Caco-2 (cell line): ENCODE measurements at regions not wholly inside any gene's neighbourhood (a gene's known extent, or its start where the extent isn't known, plus 50 kb on each side); places are given as distances from the start of the nearest gene placed in this dataset.
A peak's percentile ranks its signal among the peaks of the same experiment; 100 is the strongest.
"Not testable (repeated sequence)": the region's sequence is repeated elsewhere in the genome, so short reads cannot be mapped to it uniquely, and the experiment has no call there.

Experiments
- BruUV-seq: library from RNA; stranded (reverse); fragments of 400-500 nt; replicated peaks from 2 replicates; lab custom pipeline; 2021; lab: Mats Ljungman, UMichigan
- CTCF ChIA-PET: fragments of 300-600 bp; sonication (Branson Sonifier 250); formaldehyde crosslinking; loops from one replicate; lab custom pipeline; 2022; ENCODE audit warnings: antibody characterized with exemption; lab: Charles Lee
- POLR2A ChIA-PET: fragments of 300-600 bp; sonication (Branson Sonifier 250); formaldehyde crosslinking; loops from one replicate; lab custom pipeline; 2022; ENCODE audit warnings: antibody characterized with exemption; lab: Charles Lee
- DNase-seq, 2 experiments: peaks; one replicate each; pipeline versions ENCODE4 v3.0.0 to v3.0.0-alpha.2; 2020 to 2022
- H3K27me3 ChIP-seq: replicated peaks from 2 replicates; pipeline ENCODE4 v1.6.0; 2011; ENCODE audit warnings: low read length; ENCODE audit not compliant: control insufficient read depth, insufficient read depth
- H3K36me3 ChIP-seq: 2 replicates; pipeline ENCODE4 v1.5.1; 2011; ENCODE audit warnings: low read length; ENCODE audit not compliant: control insufficient read depth, insufficient read depth
- H3K4me1 ChIP-seq: fragments of 250-450 bp; sonication (Bioruptor Pico); 2 replicates; pipeline ENCODE4 v1.5.1; 2020; ENCODE audit warnings: mild to moderate bottlenecking
- H3K4me3 ChIP-seq: 2 replicates; pipeline ENCODE4 v1.5.1; 2011; ENCODE audit warnings: low read depth, mild to moderate bottlenecking, control low read depth, low read length
- H3K9me3 ChIP-seq: fragments of 250-450 bp; sonication (Bioruptor Pico); 2 replicates; pipeline ENCODE4 v1.5.1; 2020; ENCODE audit warnings: mild to moderate bottlenecking, moderate library complexity
- H3K27ac Mint-ChIP-seq: one replicate; pipeline ENCODE4 v1.8.0; 2022; ENCODE audit warnings: mixed read lengths; ENCODE audit not compliant: unreplicated experiment
- H3K27me3 Mint-ChIP-seq: one replicate; pipeline ENCODE4 v1.8.0; 2022; ENCODE audit warnings: mixed read lengths; ENCODE audit not compliant: insufficient read depth, unreplicated experiment
- H3K36me3 Mint-ChIP-seq: one replicate; pipeline ENCODE4 v1.8.0; 2022; ENCODE audit warnings: mild to moderate bottlenecking, mixed read lengths; ENCODE audit not compliant: insufficient read depth, unreplicated experiment
- H3K4me1 Mint-ChIP-seq: one replicate; pipeline ENCODE4 v1.8.0; 2022; ENCODE audit warnings: low read depth, mixed read lengths; ENCODE audit not compliant: unreplicated experiment
- H3K4me3 Mint-ChIP-seq: one replicate; pipeline ENCODE4 v1.8.0; 2022; ENCODE audit warnings: mild to moderate bottlenecking, moderate library complexity, mixed read lengths; ENCODE audit not compliant: unreplicated experiment
- H3K9me3 Mint-ChIP-seq: one replicate; pipeline ENCODE4 v1.8.0; 2022; ENCODE audit warnings: mixed read lengths; ENCODE audit not compliant: unreplicated experiment
- CTCF ChIP-seq, 2 experiments: fragments of 200-600 bp in 1 of 2; IDR thresholded peaks; 1 replicate in 1 of 2; 2 replicates in 1 of 2; pipeline versions ENCODE4 v1.5.1 to v1.8.0; 2011 to 2022; ENCODE audit warnings: antibody characterized with exemption in 1 of 2, control low read depth in 1 of 2, inconsistent platforms in 1 of 2, low read depth in 1 of 2, low read length in 1 of 2, mild to moderate bottlenecking in 1 of 2, moderate library complexity in 1 of 2; ENCODE audit not compliant: insufficient read depth in 1 of 2, severe bottlenecking in 1 of 2, unreplicated experiment in 1 of 2
- intact Hi-C: fragments of 100-400 bp; cut with micrococcal nuclease; formaldehyde crosslinking; loops from one replicate; pipeline ENCODE4 v1.10.0; 2022; ENCODE audit not compliant: unreplicated experiment

- H3K27me3 ChIP-seq, result no peaks in the 10 kb centered on the region
- Mint-ChIP-seq H3K27ac (no peak overlapping the region), H3K4me1 (no peaks in the 10 kb centered on the region), H3K4me3 (no peak overlapping the region), H3K9me3 (no peaks in the 10 kb centered on the region), H3K36me3 (no peaks in the 10 kb centered on the region), H3K27me3 (no peaks in the 10 kb centered on the region)
- DNase-seq, result no peak
- no peaks in the 10 kb centered on the region for H3K4me1 ChIP-seq
- H3K36me3 ChIP-seq, result no peaks in the 10 kb centered on the region
- CTCF ChIA-PET, result no interaction called here
- POLR2A ChIA-PET, result no interaction called here
- H3K4me3 ChIP-seq, result no peak overlapping the region
- intact Hi-C loops, result no loop called here
- no peaks in the 10 kb centered on the region for H3K9me3 ChIP-seq
- TF ChIP-seq CTCF (IDR thresholded peaks at IDR 0.05; ENCODE audit: insufficient read depth in 1 of 2, low read depth in 1 of 2, low read length in 1 of 2, severe bottlenecking in 1 of 2, unreplicated experiment in 1 of 2), result no peak
- no TSS peak for BruUV-seq
Observed at GRCh38 chr1:102529446-102529845, 532.7 kb upstream of the OLFM3 start.

DNA sequence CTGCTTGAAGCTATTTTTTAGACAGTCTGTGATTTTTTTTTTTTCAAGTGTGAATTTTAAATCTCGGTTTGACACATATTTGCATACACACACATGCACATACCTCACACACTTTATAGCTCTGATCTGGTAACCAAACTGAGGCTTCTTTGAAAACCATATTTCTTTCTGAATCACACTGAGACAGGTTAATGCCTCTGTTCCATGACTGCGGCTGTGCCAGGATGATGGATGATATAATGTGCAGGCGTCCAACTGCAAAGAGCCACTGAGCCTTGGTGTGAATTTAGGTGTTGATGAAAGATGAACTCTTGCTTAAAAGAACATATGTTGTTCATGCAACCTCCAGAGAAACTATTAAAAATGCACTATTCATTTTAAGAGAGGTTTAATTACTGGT is 504.0 kb upstream of the OLFM3 start:
- no peak overlapping the region for H3K4me3 Mint-ChIP-seq
- Histone ChIP-seq H3K4me1 (no peaks in the 10 kb centered on the region), H3K4me3 (no peak overlapping the region), H3K36me3 (no peaks in the 10 kb centered on the region), H3K9me3 (no peaks in the 10 kb centered on the region), H3K27me3 (no peaks in the 10 kb centered on the region)
- CTCF ChIA-PET, result no interaction called here
- H3K27me3 Mint-ChIP-seq, result no peaks in the 10 kb centered on the region
- no peak for TF ChIP-seq CTCF (IDR thresholded peaks at IDR 0.05; ENCODE audit: insufficient read depth in 1 of 2, low read depth in 1 of 2, low read length in 1 of 2, severe bottlenecking in 1 of 2, unreplicated experiment in 1 of 2)
- H3K4me1 Mint-ChIP-seq, result no peaks in the 10 kb centered on the region
- no peaks in the 10 kb centered on the region for H3K36me3 Mint-ChIP-seq
- intact Hi-C loops, result no loop called here
- no peaks in the 10 kb centered on the region for H3K9me3 Mint-ChIP-seq
- no TSS peak for BruUV-seq
- no peak overlapping the region for H3K27ac Mint-ChIP-seq
- no peak for DNase-seq
- POLR2A ChIA-PET, result no interaction called here

DNA sequence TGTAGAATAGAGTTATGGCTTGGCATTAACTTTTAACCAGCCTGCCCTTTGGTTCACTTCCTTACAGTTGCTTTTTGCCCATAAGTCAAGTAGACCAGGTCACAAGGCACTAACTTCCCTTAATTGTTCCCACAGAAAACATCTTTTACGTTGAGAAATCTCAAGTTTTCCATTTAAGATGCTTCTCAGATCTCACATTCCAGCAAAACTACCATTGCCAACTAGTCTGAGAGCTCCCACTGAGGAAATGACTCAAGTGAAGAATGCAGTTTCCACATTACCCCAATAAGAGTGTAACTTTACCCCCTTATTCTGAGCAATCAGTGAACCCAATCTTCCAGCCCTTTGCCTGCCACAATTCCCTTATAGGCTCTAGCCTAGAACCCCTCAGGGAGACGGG is 502.2 kb upstream of the OLFM3 start:
- TF ChIP-seq CTCF (IDR thresholded peaks at IDR 0.05; ENCODE audit: insufficient read depth in 1 of 2, low read depth in 1 of 2, low read length in 1 of 2, severe bottlenecking in 1 of 2, unreplicated experiment in 1 of 2), result no peak
- Mint-ChIP-seq H3K27ac (no peak overlapping the region), H3K27me3 (no peaks in the 10 kb centered on the region), H3K9me3 (peaks cover 9% of the 10 kb centered on the region), H3K4me3 (no peak overlapping the region), H3K36me3 (no peaks in the 10 kb centered on the region), H3K4me1 (no peaks in the 10 kb centered on the region)
- intact Hi-C loops, result no loop called here
- Histone ChIP-seq H3K4me3 (no peak overlapping the region), H3K4me1 (no peaks in the 10 kb centered on the region), H3K27me3 (no peaks in the 10 kb centered on the region), H3K9me3 (no peaks in the 10 kb centered on the region), H3K36me3 (no peaks in the 10 kb centered on the region)
- BruUV-seq, result no TSS peak
- ChIA-PET CTCF (no interaction called here), POLR2A (no interaction called here)
- DNase-seq, result no peak

DNA sequence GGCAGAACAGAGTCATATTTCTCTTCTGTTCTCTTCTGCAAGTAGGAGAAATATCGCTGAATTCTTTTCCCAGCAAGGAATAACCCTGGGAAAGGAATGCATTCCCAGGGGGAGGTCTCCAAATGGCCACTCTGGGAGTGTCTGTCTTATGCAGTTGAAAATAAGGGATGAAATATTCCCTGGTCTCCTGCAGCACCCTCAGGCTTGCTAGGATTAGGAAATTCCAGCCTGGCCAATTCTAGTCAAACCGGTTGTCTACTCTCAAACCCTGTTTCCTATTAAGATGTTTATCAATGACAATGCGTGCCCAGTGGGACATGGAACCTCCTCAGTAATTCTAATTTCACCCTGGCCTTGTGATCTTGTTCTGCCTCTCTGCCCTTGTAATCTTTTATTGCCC is 501.1 kb upstream of the OLFM3 start:
- H3K4me3 Mint-ChIP-seq, H3K9me3 ChIP-seq, POLR2A ChIA-PET, H3K27me3 Mint-ChIP-seq, H3K9me3 Mint-ChIP-seq, H3K36me3 ChIP-seq, H3K36me3 Mint-ChIP-seq, intact Hi-C loops, H3K27me3 ChIP-seq, H3K27ac Mint-ChIP-seq, H3K4me1 Mint-ChIP-seq, BruUV-seq, H3K4me3 ChIP-seq, CTCF ChIA-PET, H3K4me1 ChIP-seq: not testable (repeated sequence)
- peak; percentile 4 to 32 for DNase-seq
